ENCODE measurements at regions not wholly inside any gene's neighbourhood (a gene's known extent, or its start where the extent isn't known, plus 50 kb on each side); places are given as distances from the start of the nearest gene placed in this dataset.

DNA sequence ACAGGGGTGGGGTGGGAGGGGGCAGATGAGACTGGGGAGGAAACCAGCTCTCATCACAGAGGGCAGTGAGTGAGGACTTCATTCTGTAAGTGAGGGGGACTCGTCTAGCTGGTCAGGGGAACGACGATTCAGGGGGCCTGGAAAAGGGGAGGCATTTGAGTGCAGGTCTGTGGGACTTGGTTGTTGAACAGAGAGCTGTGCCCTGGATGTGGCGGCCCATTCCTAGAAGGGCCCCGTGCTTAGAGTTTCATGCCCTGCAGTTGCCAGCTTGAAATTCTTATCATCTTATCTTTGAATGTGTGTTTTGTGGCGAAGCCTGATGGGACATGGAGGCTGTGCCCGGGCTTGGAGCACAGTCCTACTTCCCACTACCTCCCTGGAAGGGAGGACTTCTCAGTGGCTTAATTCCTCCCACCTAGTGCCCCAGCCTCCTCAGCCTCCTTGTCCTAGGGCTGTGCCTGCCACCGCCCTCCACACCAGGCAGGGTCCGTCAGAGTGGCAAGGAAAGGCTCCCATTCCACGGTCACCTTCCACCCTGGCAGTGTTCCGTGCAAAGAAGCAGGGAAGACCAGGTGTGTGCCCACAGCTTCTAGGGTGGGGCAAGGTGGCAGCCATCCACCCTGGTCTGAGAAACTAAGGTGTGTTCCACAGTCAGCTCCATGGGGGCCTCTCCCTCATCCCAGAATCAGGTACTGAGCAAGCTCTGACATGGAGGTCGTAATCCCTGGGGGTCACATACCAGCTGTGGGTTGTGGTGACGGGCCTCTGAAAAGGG is 59.7 kb upstream of the LMO1 start:
- no peak for TF ChIP-seq POLR2AphosphoS5 (IDR thresholded peaks at IDR 0.05)
- TF ChIP-seq CTCF (IDR thresholded peaks at IDR 0.05), result no peak
